ENCODE measurements at regions not wholly inside any gene's neighbourhood (a gene's known extent, or its start where the extent isn't known, plus 50 kb on each side); places are given as distances from the start of the nearest gene placed in this dataset.

DNA sequence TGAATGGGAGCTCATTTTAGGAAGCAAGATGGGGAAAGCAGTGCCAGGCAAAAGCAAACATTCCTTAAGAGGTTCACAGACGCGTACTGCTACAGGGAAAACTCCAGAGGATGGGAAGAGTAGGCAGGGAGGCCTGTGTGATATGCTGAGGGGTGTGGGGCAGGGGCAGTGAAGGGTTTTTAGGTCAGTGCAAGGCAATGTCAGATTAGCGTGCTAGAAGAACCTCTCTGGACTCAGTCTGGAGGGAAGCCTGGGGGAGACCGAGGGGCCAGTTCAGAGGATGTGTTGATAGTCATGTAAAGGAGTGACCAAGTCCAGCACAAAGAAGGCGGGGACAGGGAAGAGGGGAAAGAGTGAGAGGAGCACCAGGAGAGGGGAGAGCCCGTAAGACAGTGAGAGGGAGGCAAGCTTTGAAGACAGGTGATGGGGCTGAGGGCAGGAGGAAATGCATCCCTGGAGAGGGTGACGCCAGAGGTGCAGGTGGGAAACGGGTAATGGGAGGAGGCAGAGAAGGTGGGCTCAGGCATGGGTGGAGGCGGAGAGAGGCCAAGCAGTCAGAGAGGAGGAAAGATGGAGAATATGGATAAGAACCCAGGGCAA, 134.5 kb downstream of the MTX3 start:
- Mint-ChIP-seq H3K4me3 (no peak overlapping the region), H3K27me3 (ENCODE audit: low read depth) (no peaks in the 10 kb centered on the region), H3K36me3 (ENCODE audit: insufficient read depth in 1 of 3, low read depth in 3 of 3) (no peaks in the 10 kb centered on the region; a peak in 1 of 7 replicates), H3K27ac (no peak overlapping the region), H3K9me3 (no peaks in the 10 kb centered on the region), H3K4me1 (no peaks in the 10 kb centered on the region)
- Histone ChIP-seq H3K27ac (ENCODE audit: insufficient read length, low read depth, low read length) (no peak overlapping the region), H2AK5ac (ENCODE audit: insufficient read length, low read length) (no peak overlapping the region), H3K9me3 (ENCODE audit: control insufficient read depth, low read depth, low read length) (no peaks in the 10 kb centered on the region), H4K20me1 (ENCODE audit: control insufficient read depth, insufficient read depth, insufficient read length) (no peaks in the 10 kb centered on the region), H3K23ac (ENCODE audit: insufficient read length, low read depth, low read length) (no peak overlapping the region), H4K8ac (replicated peaks; ENCODE audit: insufficient read length, low read depth, low read length) (no peak overlapping the region), H3K27me3 (ENCODE audit: insufficient read depth, low read length) (no peaks in the 10 kb centered on the region), H3K79me2 (ENCODE audit: insufficient read depth, low read length) (no peaks in the 10 kb centered on the region), H3K4me2 (ENCODE audit: insufficient read depth, insufficient read length, low read length) (no peak overlapping the region), H3K23me2 (ENCODE audit: insufficient read length, low read depth, low read length, poor library complexity, severe bottlenecking) (no peaks in the 10 kb centered on the region), H3K9ac (ENCODE audit: extremely low read depth, insufficient read length, low read length) (no peak overlapping the region), H3T11ph (ENCODE audit: low read length) (no peak overlapping the region), H2BK5ac (ENCODE audit: insufficient read length, low read length) (no peak overlapping the region), H3K79me1 (ENCODE audit: insufficient read depth, low read depth, low read length, poor library complexity, severe bottlenecking) (no peaks in the 10 kb centered on the region), H4K5ac (ENCODE audit: insufficient read length, low read depth, low read length) (no peak overlapping the region), H3K14ac (ENCODE audit: insufficient read depth, low read length) (no peak overlapping the region), H2BK15ac (ENCODE audit: low read depth, low read length) (no peak overlapping the region), H2AFZ (ENCODE audit: low read length) (no peak overlapping the region), H2BK120ac (ENCODE audit: low read depth, low read length, poor library complexity, severe bottlenecking) (no peak overlapping the region), H3K4ac (ENCODE audit: low read depth, low read length) (no peak overlapping the region), H3K4me1 (ENCODE audit: insufficient read depth, low read length) (no peaks in the 10 kb centered on the region), H3K56ac (ENCODE audit: insufficient read length, low read depth, low read length) (no peak overlapping the region), H3K18ac (ENCODE audit: insufficient read length, low read depth, low read length) (no peak overlapping the region), H2BK20ac (ENCODE audit: low read depth, low read length, poor library complexity, severe bottlenecking) (no peak overlapping the region), H4K91ac (ENCODE audit: insufficient read length, low read depth, low read length) (no peak overlapping the region), H2BK12ac (ENCODE audit: insufficient read length, low read depth, low read length) (no peak overlapping the region)
- no CpG with 5 or more reads among the region's 9 CpGs for WGBS (ENCODE audit: extremely low coverage, insufficient read length, low lambda C conversion rate)
- no peak for DNase-seq
- TF ChIP-seq, protein P1, sequence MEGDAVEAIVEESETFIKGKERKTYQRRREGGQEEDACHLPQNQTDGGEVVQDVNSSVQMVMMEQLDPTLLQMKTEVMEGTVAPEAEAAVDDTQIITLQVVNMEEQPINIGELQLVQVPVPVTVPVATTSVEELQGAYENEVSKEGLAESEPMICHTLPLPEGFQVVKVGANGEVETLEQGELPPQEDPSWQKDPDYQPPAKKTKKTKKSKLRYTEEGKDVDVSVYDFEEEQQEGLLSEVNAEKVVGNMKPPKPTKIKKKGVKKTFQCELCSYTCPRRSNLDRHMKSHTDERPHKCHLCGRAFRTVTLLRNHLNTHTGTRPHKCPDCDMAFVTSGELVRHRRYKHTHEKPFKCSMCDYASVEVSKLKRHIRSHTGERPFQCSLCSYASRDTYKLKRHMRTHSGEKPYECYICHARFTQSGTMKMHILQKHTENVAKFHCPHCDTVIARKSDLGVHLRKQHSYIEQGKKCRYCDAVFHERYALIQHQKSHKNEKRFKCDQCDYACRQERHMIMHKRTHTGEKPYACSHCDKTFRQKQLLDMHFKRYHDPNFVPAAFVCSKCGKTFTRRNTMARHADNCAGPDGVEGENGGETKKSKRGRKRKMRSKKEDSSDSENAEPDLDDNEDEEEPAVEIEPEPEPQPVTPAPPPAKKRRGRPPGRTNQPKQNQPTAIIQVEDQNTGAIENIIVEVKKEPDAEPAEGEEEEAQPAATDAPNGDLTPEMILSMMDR (conservative IDR thresholded peaks at IDR 0.05): no peak
